CD4-positive, alpha-beta T cell (primary cell): ENCODE measurements at regions not wholly inside any gene's neighbourhood (a gene's known extent, or its start where the extent isn't known, plus 50 kb on each side); places are given as distances from the start of the nearest gene placed in this dataset.
"Not testable (repeated sequence)": the region's sequence is repeated elsewhere in the genome, so short reads cannot be mapped to it uniquely, and the experiment has no call there.

Source experiments
- ATAC-seq: fragments of 200-7000 bp; cut with Tn5 transposase; one replicate; pipeline ENCODE4 v1.10.0; 2022; ENCODE audit warnings: mild to moderate bottlenecking; ENCODE audit not compliant: poor library complexity
- CTCF ChIA-PET: fragments of 350-600 bp; sonication (Branson Sonifier 250); formaldehyde crosslinking; loops from one replicate; lab custom pipeline; 2021; ENCODE audit warnings: antibody characterized with exemption, inconsistent platforms; lab: Charles Lee
- POLR2A ChIA-PET: fragments of 350-600 bp; sonication (Branson Sonifier 250); formaldehyde crosslinking; loops from one replicate; lab custom pipeline; 2021; ENCODE audit warnings: antibody characterized with exemption, inconsistent platforms; lab: Charles Lee
- DNase-seq, 14 experiments: peaks; one replicate each; pipeline ENCODE4 v3.0.0-alpha.2; 2013 to 2020; ENCODE audit warnings: mixed read lengths in 2 of 14
- H3K27ac ChIP-seq, 2 donors: one replicate each; pipeline versions ENCODE4 v1.5.1 to v1.7.0; 2013; ENCODE audit warnings: low read length in 2 of 2, low read depth in 1 of 2, mild to moderate bottlenecking in 1 of 2
- H3K27me3 ChIP-seq, 2 experiments: 1 replicate in 1 of 2; 2 replicates in 1 of 2; pipeline versions ENCODE4 v1.6.1 to v1.7.0; 2013; ENCODE audit warnings: low read length in 2 of 2, control low read depth in 1 of 2, mild to moderate bottlenecking in 1 of 2, moderate library complexity in 1 of 2; ENCODE audit not compliant: insufficient read depth in 2 of 2, control insufficient read depth in 1 of 2
- H3K36me3 ChIP-seq: one replicate; pipeline ENCODE4 v1.6.1; 2013; ENCODE audit warnings: low read length, control low read depth; ENCODE audit not compliant: insufficient read depth
- H3K4me1 ChIP-seq: one replicate; pipeline ENCODE4 v1.6.1; 2013; ENCODE audit warnings: low read length, control low read depth; ENCODE audit not compliant: insufficient read depth
- H3K4me3 ChIP-seq: one replicate; pipeline ENCODE4 v1.5.1; 2013; ENCODE audit warnings: mild to moderate bottlenecking, low read length, moderate library complexity
- H3K9me3 ChIP-seq, 2 experiments: 1 replicate in 1 of 2; 2 replicates in 1 of 2; pipeline versions ENCODE4 v1.6.1 to v1.7.0; 2013; ENCODE audit warnings: low read length in 2 of 2, mild to moderate bottlenecking in 2 of 2, control low read depth in 1 of 2, moderate library complexity in 1 of 2; ENCODE audit not compliant: control insufficient read depth in 1 of 2, insufficient read depth in 1 of 2
- H3K27ac Mint-ChIP-seq: one replicate; pipeline ENCODE4 v1.8.0; 2020; ENCODE audit warnings: mixed read lengths
- H3K27me3 Mint-ChIP-seq: one replicate; pipeline ENCODE4 v1.8.0; 2021; ENCODE audit warnings: mixed read lengths
- H3K36me3 Mint-ChIP-seq: one replicate; pipeline ENCODE4 v1.8.0; 2021; ENCODE audit warnings: low read depth, mixed read lengths
- H3K4me1 Mint-ChIP-seq: one replicate; pipeline ENCODE4 v1.8.0; 2021; ENCODE audit warnings: low read depth, mixed read lengths
- H3K4me3 Mint-ChIP-seq: one replicate; pipeline ENCODE4 v1.8.0; 2020; ENCODE audit warnings: mild to moderate bottlenecking, mixed read lengths
- H3K9me3 Mint-ChIP-seq: one replicate; pipeline ENCODE4 v1.8.0; 2020; ENCODE audit warnings: mixed read lengths
- intact Hi-C, 2 experiments: fragments of 100-400 bp; cut with DNase I in 1 of 2; cut with micrococcal nuclease in 1 of 2; formaldehyde crosslinking; loops; one replicate each; pipeline versions ENCODE4 v1.15.1 to v1.9.0; 2023 to 2025; cut with DNase I, micrococcal nuclease

- H3K27me3 Mint-ChIP-seq, ATAC-seq, CTCF ChIA-PET, H3K4me1 Mint-ChIP-seq, intact Hi-C loops, H3K27ac ChIP-seq, H3K36me3 ChIP-seq, H3K27ac Mint-ChIP-seq, H3K4me3 Mint-ChIP-seq, H3K36me3 Mint-ChIP-seq, POLR2A ChIA-PET, H3K27me3 ChIP-seq, H3K4me3 ChIP-seq, DNase-seq, H3K4me1 ChIP-seq: not testable (repeated sequence)
- peaks cover 5 to 12% of the 10 kb centered on the region in 2 experiments for H3K9me3 ChIP-seq
- peaks cover 24% of the 10 kb centered on the region for H3K9me3 Mint-ChIP-seq
Observed at GRCh38 chr21:10363321-10363720, 158.1 kb upstream of the TPTE start.

GRCh38 chr21:10366210-10366609 lies 155.2 kb upstream of the TPTE start:
- H3K4me1 ChIP-seq, ATAC-seq, POLR2A ChIA-PET, H3K4me3 ChIP-seq, intact Hi-C loops, H3K4me1 Mint-ChIP-seq, H3K27me3 Mint-ChIP-seq, H3K4me3 Mint-ChIP-seq, DNase-seq, H3K36me3 Mint-ChIP-seq, H3K27ac ChIP-seq, H3K36me3 ChIP-seq, H3K27me3 ChIP-seq, H3K27ac Mint-ChIP-seq, CTCF ChIA-PET: not testable (repeated sequence)
- peaks cover 12% of the 10 kb centered on the region for H3K9me3 Mint-ChIP-seq
- H3K9me3 ChIP-seq: peaks cover 0 to 16% of the 10 kb centered on the region in 2 experiments

- H3K27me3 Mint-ChIP-seq, H3K36me3 Mint-ChIP-seq, POLR2A ChIA-PET, H3K4me1 Mint-ChIP-seq, H3K4me3 Mint-ChIP-seq, H3K9me3 Mint-ChIP-seq, DNase-seq, H3K4me1 ChIP-seq, ATAC-seq, H3K36me3 ChIP-seq, CTCF ChIA-PET, H3K27me3 ChIP-seq, H3K27ac Mint-ChIP-seq, H3K27ac ChIP-seq, H3K4me3 ChIP-seq, intact Hi-C loops: not testable (repeated sequence)
- H3K9me3 ChIP-seq: peaks cover 0 to 22% of the 10 kb centered on the region in 2 experiments
Observed at GRCh38 chr21:10367586-10367985, 153.8 kb upstream of the TPTE start.

GRCh38 chr21:10368323-10368798 lies 153.0 kb upstream of the TPTE start:
- DNase-seq, intact Hi-C loops, POLR2A ChIA-PET: not testable (repeated sequence)

GRCh38 chr21:10369289-10369688 lies 152.1 kb upstream of the TPTE start:
- H3K27me3 Mint-ChIP-seq, POLR2A ChIA-PET, H3K9me3 Mint-ChIP-seq, DNase-seq, H3K27ac ChIP-seq, H3K36me3 Mint-ChIP-seq, H3K4me3 Mint-ChIP-seq, intact Hi-C loops, CTCF ChIA-PET, H3K27ac Mint-ChIP-seq, H3K4me3 ChIP-seq, H3K36me3 ChIP-seq, H3K4me1 ChIP-seq, H3K4me1 Mint-ChIP-seq, ATAC-seq, H3K27me3 ChIP-seq: not testable (repeated sequence)
- peaks cover 3 to 24% of the 10 kb centered on the region in 2 experiments for H3K9me3 ChIP-seq

More at GRCh38 chr21:10368323-10368798, 153.0 kb upstream of the TPTE start:
- ATAC-seq: peak; percentile 15
- H3K27me3 ChIP-seq, H3K36me3 ChIP-seq, H3K36me3 Mint-ChIP-seq, CTCF ChIA-PET, H3K27ac ChIP-seq, H3K4me3 ChIP-seq, H3K4me1 Mint-ChIP-seq, H3K27ac Mint-ChIP-seq, H3K4me1 ChIP-seq, H3K27me3 Mint-ChIP-seq, H3K9me3 Mint-ChIP-seq, H3K4me3 Mint-ChIP-seq: not testable (repeated sequence)
- peaks cover 3 to 24% of the 10 kb centered on the region in 2 experiments for H3K9me3 ChIP-seq

GRCh38 chr21:10377758-10378157 lies 143.6 kb upstream of the TPTE start:
- H3K4me1 Mint-ChIP-seq, POLR2A ChIA-PET, H3K4me1 ChIP-seq, H3K27me3 Mint-ChIP-seq, H3K36me3 ChIP-seq, H3K4me3 Mint-ChIP-seq, H3K36me3 Mint-ChIP-seq, CTCF ChIA-PET, DNase-seq, H3K4me3 ChIP-seq, intact Hi-C loops, H3K27me3 ChIP-seq, H3K9me3 Mint-ChIP-seq, ATAC-seq, H3K27ac Mint-ChIP-seq, H3K27ac ChIP-seq: not testable (repeated sequence)
- peaks cover 39 to 64% of the 10 kb centered on the region in 2 experiments for H3K9me3 ChIP-seq

- H3K4me1 Mint-ChIP-seq, POLR2A ChIA-PET, intact Hi-C loops, H3K9me3 Mint-ChIP-seq, H3K36me3 Mint-ChIP-seq, DNase-seq, H3K27ac ChIP-seq, H3K4me1 ChIP-seq, H3K27me3 ChIP-seq, H3K27ac Mint-ChIP-seq, H3K36me3 ChIP-seq, H3K4me3 ChIP-seq, H3K27me3 Mint-ChIP-seq, ATAC-seq, CTCF ChIA-PET, H3K4me3 Mint-ChIP-seq: not testable (repeated sequence)
- peaks cover 50 to 69% of the 10 kb centered on the region in 2 experiments for H3K9me3 ChIP-seq
Observed at GRCh38 chr21:10379816-10380215, 141.6 kb upstream of the TPTE start.
